Hepatocyte (in vitro differentiated cells): ENCODE measurements at regions not wholly inside any gene's neighbourhood (a gene's known extent, or its start where the extent isn't known, plus 50 kb on each side); places are given as distances from the start of the nearest gene placed in this dataset.

ENCODE experiments used
- DNase-seq: peaks from one replicate; pipeline ENCODE4 v3.0.0-alpha.2; 2016; ENCODE audit warnings: low spot score
- H2AFZ ChIP-seq: fragments of 200-600 bp; sonication (generic); 2 replicates; pipeline ENCODE4 v1.6.0; 2016; ENCODE audit warnings: antibody characterized with exemption, mild to moderate bottlenecking
- H3K27ac ChIP-seq: fragments of 200-600 bp; sonication (generic); 2 replicates; pipeline ENCODE4 v1.5.1; 2016; ENCODE audit warnings: mild to moderate bottlenecking
- H3K27me3 ChIP-seq: fragments of 200-600 bp; sonication (generic); 2 replicates; pipeline ENCODE4 v1.6.1; 2016
- H3K36me3 ChIP-seq: fragments of 200-600 bp; sonication (generic); replicated peaks from 2 replicates; pipeline ENCODE4 v1.5.1; 2016; ENCODE audit warnings: low read depth; ENCODE audit not compliant: insufficient read depth
- H3K4me1 ChIP-seq: fragments of 200-600 bp; sonication (generic); 2 replicates; pipeline ENCODE4 v1.5.1; 2016; ENCODE audit warnings: mild to moderate bottlenecking, moderate library complexity; ENCODE audit not compliant: insufficient read depth
- H3K4me2 ChIP-seq: fragments of 200-600 bp; sonication (generic); 2 replicates; pipeline ENCODE4 v1.6.0; 2016
- H3K4me3 ChIP-seq: fragments of 200-600 bp; sonication (generic); 2 replicates; pipeline ENCODE4 v1.5.1; 2016; ENCODE audit warnings: mild to moderate bottlenecking
- H3K79me2 ChIP-seq: fragments of 200-600 bp; sonication (generic); 2 replicates; pipeline ENCODE4 v1.6.0; 2017; ENCODE audit warnings: mild to moderate bottlenecking
- H3K9me2 ChIP-seq: fragments of 200-600 bp; sonication (generic); replicated peaks from 2 replicates; pipeline ENCODE4 v1.6.0; 2017; ENCODE audit warnings: mild to moderate bottlenecking; ENCODE audit not compliant: insufficient read depth
- H3K9me3 ChIP-seq: fragments of 200-600 bp; sonication (generic); 2 replicates; pipeline ENCODE4 v1.5.1; 2016; ENCODE audit warnings: low read depth, mild to moderate bottlenecking
- H4K20me1 ChIP-seq: fragments of 200-600 bp; sonication (generic); 2 replicates; pipeline ENCODE4 v1.6.0; 2016; ENCODE audit warnings: mild to moderate bottlenecking; ENCODE audit not compliant: insufficient read depth, poor library complexity, severe bottlenecking
- EZH2 ChIP-seq: fragments of 200-600 bp; sonication (generic); IDR thresholded peaks from 2 replicates; pipeline ENCODE4 v1.6.1; 2016; ENCODE audit warnings: antibody characterized with exemption, mild to moderate bottlenecking, borderline replicate concordance
- EZH2phosphoT487 ChIP-seq: fragments of 200-600 bp; sonication (generic); IDR thresholded peaks from one replicate; pipeline ENCODE4 v1.6.1; 2018; ENCODE audit warnings: antibody characterized with exemption, mild to moderate bottlenecking, low read depth, moderate library complexity; ENCODE audit not compliant: unreplicated experiment, severe bottlenecking
- WGBS: methylation state at CpG from one replicate; pipeline ENCODE4 v1.1.6; 2016; ENCODE audit warnings: low lambda C conversion rate; ENCODE audit errors: missing lambda C conversion rate; 5-methylcytosine and 5-hydroxymethylcytosine counted together
- TF ChIP-seq, protein P1 (sequence below): fragments of 200-600 bp; sonication (generic); IDR thresholded peaks from 2 replicates; pipeline ENCODE4 v1.5.1; 2016; ENCODE audit warnings: antibody characterized with exemption, mild to moderate bottlenecking; ENCODE audit not compliant: poor library complexity

GRCh38 chr17:34107019-34107418 lies 148.1 kb upstream of the CCL2 start:
- TF ChIP-seq, protein P1, sequence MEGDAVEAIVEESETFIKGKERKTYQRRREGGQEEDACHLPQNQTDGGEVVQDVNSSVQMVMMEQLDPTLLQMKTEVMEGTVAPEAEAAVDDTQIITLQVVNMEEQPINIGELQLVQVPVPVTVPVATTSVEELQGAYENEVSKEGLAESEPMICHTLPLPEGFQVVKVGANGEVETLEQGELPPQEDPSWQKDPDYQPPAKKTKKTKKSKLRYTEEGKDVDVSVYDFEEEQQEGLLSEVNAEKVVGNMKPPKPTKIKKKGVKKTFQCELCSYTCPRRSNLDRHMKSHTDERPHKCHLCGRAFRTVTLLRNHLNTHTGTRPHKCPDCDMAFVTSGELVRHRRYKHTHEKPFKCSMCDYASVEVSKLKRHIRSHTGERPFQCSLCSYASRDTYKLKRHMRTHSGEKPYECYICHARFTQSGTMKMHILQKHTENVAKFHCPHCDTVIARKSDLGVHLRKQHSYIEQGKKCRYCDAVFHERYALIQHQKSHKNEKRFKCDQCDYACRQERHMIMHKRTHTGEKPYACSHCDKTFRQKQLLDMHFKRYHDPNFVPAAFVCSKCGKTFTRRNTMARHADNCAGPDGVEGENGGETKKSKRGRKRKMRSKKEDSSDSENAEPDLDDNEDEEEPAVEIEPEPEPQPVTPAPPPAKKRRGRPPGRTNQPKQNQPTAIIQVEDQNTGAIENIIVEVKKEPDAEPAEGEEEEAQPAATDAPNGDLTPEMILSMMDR, result no peak
- TF ChIP-seq EZH2phosphoT487 (no peak), EZH2 (no peak)
- no peaks in the 10 kb centered on the region for H3K9me2 ChIP-seq
- H3K79me2 ChIP-seq, result no peaks in the 10 kb centered on the region
- 87% methylated on average over 2 of the region's 2 CpGs for WGBS
- H3K4me3 ChIP-seq, result no peak overlapping the region
- no peak overlapping the region for H3K4me2 ChIP-seq
- no peak overlapping the region for H3K27ac ChIP-seq
- no peaks in the 10 kb centered on the region for H3K9me3 ChIP-seq
- no peaks in the 10 kb centered on the region for H4K20me1 ChIP-seq
- H3K27me3 ChIP-seq, result peaks cover 9% of the 10 kb centered on the region
- DNase-seq, result no peak
- no peaks in the 10 kb centered on the region for H3K36me3 ChIP-seq
- H2AFZ ChIP-seq, result no peak overlapping the region
- no peaks in the 10 kb centered on the region for H3K4me1 ChIP-seq

GRCh38 chr17:34110315-34110714 lies 144.8 kb upstream of the CCL2 start:
- H3K27me3 ChIP-seq, result peaks cover 6% of the 10 kb centered on the region

GRCh38 chr17:34113089-34113488 lies 142.0 kb upstream of the CCL2 start:
- no peaks in the 10 kb centered on the region for H3K9me3 ChIP-seq

More at GRCh38 chr17:34110315-34110714, 144.8 kb upstream of the CCL2 start:
- no peaks in the 10 kb centered on the region for H3K9me2 ChIP-seq
- no peak for DNase-seq
- no peak overlapping the region for H3K4me3 ChIP-seq
- no peaks in the 10 kb centered on the region for H4K20me1 ChIP-seq
- H3K4me2 ChIP-seq, result no peak overlapping the region
- no peaks in the 10 kb centered on the region for H3K79me2 ChIP-seq
- TF ChIP-seq EZH2phosphoT487 (no peak), EZH2 (no peak)
- TF ChIP-seq, protein P1, result no peak
- 43% methylated on average over 6 of the region's 6 CpGs for WGBS
- H3K27ac ChIP-seq, result no peak overlapping the region
- no peaks in the 10 kb centered on the region for H3K4me1 ChIP-seq
- H2AFZ ChIP-seq, result no peak overlapping the region
- H3K36me3 ChIP-seq, result no peaks in the 10 kb centered on the region
- H3K9me3 ChIP-seq, result no peaks in the 10 kb centered on the region

More at GRCh38 chr17:34113089-34113488, 142.0 kb upstream of the CCL2 start:
- 95% methylated on average over 2 of the region's 2 CpGs for WGBS
- Histone ChIP-seq H2AFZ (no peak overlapping the region), H4K20me1 (no peaks in the 10 kb centered on the region), H3K4me3 (no peak overlapping the region), H3K9me2 (no peaks in the 10 kb centered on the region), H3K4me2 (no peak overlapping the region), H3K27me3 (peaks cover 6% of the 10 kb centered on the region), H3K4me1 (no peaks in the 10 kb centered on the region), H3K79me2 (no peaks in the 10 kb centered on the region), H3K27ac (no peak overlapping the region), H3K36me3 (no peaks in the 10 kb centered on the region)
- no peak for TF ChIP-seq EZH2
- TF ChIP-seq, protein P1, result no peak
- TF ChIP-seq EZH2phosphoT487, result no peak
- no peak for DNase-seq
